ENCODE measurements at regions not wholly inside any gene's neighbourhood (a gene's known extent, or its start where the extent isn't known, plus 50 kb on each side); places are given as distances from the start of the nearest gene placed in this dataset.

DNA sequence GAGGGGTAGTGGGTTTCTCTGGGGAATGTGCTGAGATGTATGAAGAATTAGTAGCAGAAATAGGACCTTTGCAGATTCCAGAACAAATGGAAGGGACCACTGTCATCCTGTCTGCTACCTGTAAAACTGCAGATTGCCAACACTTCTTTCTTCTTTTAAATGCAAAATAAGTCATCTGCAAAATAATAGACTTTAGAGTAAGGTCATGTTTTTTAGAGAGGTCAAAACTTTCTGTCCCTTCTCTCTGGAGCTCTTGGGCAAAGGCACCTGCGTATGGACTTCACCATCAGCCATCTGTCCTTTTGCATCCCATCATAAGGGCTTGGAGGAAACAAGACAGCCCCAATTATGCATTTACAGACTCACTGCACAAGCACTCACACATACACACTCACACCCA, 121.1 kb upstream of the PPARGC1A start:
- no peaks in the 10 kb centered on the region for H3K9me2 ChIP-seq (replicated peaks; ENCODE audit: low read length)
- no peaks in the 10 kb centered on the region for H3K79me2 ChIP-seq (ENCODE audit: low read length)
- no peaks in the 10 kb centered on the region for H4K20me1 ChIP-seq (ENCODE audit: low read length)
- H3K9ac ChIP-seq (ENCODE audit: low read length): no peak overlapping the region
- H3K4me3 ChIP-seq (ENCODE audit: low read length): no peak overlapping the region
- H3K4me2 ChIP-seq (ENCODE audit: low read length): no peak overlapping the region
- no peaks in the 10 kb centered on the region for H3K4me1 ChIP-seq (ENCODE audit: insufficient read depth, low read length)
- intact Hi-C loops (cut with micrococcal nuclease): no loop called here
- CTCF ChIA-PET: no interaction called here
- no peaks in the 10 kb centered on the region for H3F3A ChIP-seq (ENCODE audit: low read length, unreplicated experiment)
- H2AFZ ChIP-seq (ENCODE audit: low read length): no peak overlapping the region
- DNase-seq (no peak), ATAC-seq (no peak)
- TF ChIP-seq EZH2 (IDR thresholded peaks at IDR 0.05; ENCODE audit: low read length, unreplicated experiment) (no peak), EZH2phosphoT487 (IDR thresholded peaks at IDR 0.05; ENCODE audit: borderline replicate concordance, low read length) (no peak)
- TF ChIP-seq, protein P1, sequence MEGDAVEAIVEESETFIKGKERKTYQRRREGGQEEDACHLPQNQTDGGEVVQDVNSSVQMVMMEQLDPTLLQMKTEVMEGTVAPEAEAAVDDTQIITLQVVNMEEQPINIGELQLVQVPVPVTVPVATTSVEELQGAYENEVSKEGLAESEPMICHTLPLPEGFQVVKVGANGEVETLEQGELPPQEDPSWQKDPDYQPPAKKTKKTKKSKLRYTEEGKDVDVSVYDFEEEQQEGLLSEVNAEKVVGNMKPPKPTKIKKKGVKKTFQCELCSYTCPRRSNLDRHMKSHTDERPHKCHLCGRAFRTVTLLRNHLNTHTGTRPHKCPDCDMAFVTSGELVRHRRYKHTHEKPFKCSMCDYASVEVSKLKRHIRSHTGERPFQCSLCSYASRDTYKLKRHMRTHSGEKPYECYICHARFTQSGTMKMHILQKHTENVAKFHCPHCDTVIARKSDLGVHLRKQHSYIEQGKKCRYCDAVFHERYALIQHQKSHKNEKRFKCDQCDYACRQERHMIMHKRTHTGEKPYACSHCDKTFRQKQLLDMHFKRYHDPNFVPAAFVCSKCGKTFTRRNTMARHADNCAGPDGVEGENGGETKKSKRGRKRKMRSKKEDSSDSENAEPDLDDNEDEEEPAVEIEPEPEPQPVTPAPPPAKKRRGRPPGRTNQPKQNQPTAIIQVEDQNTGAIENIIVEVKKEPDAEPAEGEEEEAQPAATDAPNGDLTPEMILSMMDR (conservative IDR thresholded peaks at IDR 0.05; ENCODE audit: low read depth, low read length): no peak
- POLR2A ChIA-PET (ENCODE audit: unreplicated experiment): no interaction called here
- no peaks in the 10 kb centered on the region for H3K36me3 ChIP-seq (ENCODE audit: low read depth, low read length)
- H3K9me3 ChIP-seq (ENCODE audit: low read length): no peaks in the 10 kb centered on the region
- H3K27ac ChIP-seq (ENCODE audit: low read length): no peak overlapping the region
- peaks cover 11% of the 10 kb centered on the region for H3K27me3 ChIP-seq (ENCODE audit: low read length)
- no TSS peak for BruUV-seq (replicated peaks)

DNA sequence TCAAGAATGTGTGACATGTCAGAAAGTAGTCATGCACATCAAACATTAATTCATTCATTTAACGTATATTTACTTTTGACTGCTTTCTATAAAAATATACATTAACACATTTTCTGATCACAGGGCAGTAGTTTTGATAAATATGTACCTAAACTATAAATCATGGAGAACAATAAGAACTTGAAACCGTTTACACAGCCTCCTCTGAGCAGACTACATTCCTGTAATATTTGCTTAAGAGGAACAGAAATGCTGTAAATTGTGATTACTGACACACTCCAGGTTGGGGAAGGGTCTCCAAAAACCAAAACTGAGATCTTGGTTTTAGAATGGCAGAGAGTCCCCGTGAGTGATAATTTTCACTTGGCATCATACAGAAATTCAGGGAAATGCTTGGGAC, 120.7 kb upstream of the PPARGC1A start:
- H3K27ac ChIP-seq (ENCODE audit: low read length): no peak overlapping the region
- H3K9me3 ChIP-seq (ENCODE audit: low read length): no peaks in the 10 kb centered on the region
- TF ChIP-seq EZH2phosphoT487 (IDR thresholded peaks at IDR 0.05; ENCODE audit: borderline replicate concordance, low read length) (no peak), EZH2 (IDR thresholded peaks at IDR 0.05; ENCODE audit: low read length, unreplicated experiment) (no peak)
- intact Hi-C loops (cut with micrococcal nuclease): no loop called here
- H4K20me1 ChIP-seq (ENCODE audit: low read length): no peaks in the 10 kb centered on the region
- H3K36me3 ChIP-seq (ENCODE audit: low read depth, low read length): no peaks in the 10 kb centered on the region
- POLR2A ChIA-PET (ENCODE audit: unreplicated experiment): no interaction called here
- no peaks in the 10 kb centered on the region for H3F3A ChIP-seq (ENCODE audit: low read length, unreplicated experiment)
- no peak overlapping the region for H2AFZ ChIP-seq (ENCODE audit: low read length)
- H3K79me2 ChIP-seq (ENCODE audit: low read length): no peaks in the 10 kb centered on the region
- no peaks in the 10 kb centered on the region for H3K9me2 ChIP-seq (replicated peaks; ENCODE audit: low read length)
- DNase-seq (no peak), ATAC-seq (no peak)
- no peaks in the 10 kb centered on the region for H3K4me1 ChIP-seq (ENCODE audit: insufficient read depth, low read length)
- H3K9ac ChIP-seq (ENCODE audit: low read length): no peak overlapping the region
- peaks cover 11% of the 10 kb centered on the region for H3K27me3 ChIP-seq (ENCODE audit: low read length)
- no TSS peak for BruUV-seq (replicated peaks)
- CTCF ChIA-PET: no interaction called here
- H3K4me2 ChIP-seq (ENCODE audit: low read length): no peak overlapping the region
- H3K4me3 ChIP-seq (ENCODE audit: low read length): no peak overlapping the region

DNA sequence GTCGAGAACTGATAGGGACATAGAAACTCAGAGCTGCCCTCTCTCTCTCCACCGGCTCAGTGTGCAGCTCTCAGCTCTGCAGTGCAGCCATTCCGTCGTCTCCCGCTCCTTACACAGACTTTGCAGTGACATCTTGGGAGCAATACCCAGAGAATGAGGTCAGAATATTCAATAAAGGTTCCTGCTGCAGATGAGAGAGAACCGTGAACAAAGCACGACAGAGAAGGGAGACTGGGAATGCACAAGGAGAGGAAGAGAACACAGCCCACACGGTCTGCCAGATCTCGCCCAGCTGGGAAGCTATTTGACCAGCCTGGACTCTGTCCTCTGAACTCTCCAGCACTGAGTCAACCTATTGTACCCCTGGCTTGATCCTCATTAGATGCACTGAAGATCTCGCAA, 118.0 kb upstream of the PPARGC1A start:
- intact Hi-C loops (cut with micrococcal nuclease): no loop called here
- ATAC-seq: no peak

More for the DNA sequence above, 118.0 kb upstream of the PPARGC1A start:
- Histone ChIP-seq H3K36me3 (ENCODE audit: low read depth, low read length) (no peaks in the 10 kb centered on the region), H3K9ac (ENCODE audit: low read length) (no peak overlapping the region), H3K27ac (ENCODE audit: low read length) (no peak overlapping the region), H3K4me1 (ENCODE audit: insufficient read depth, low read length) (no peaks in the 10 kb centered on the region), H3K79me2 (ENCODE audit: low read length) (no peaks in the 10 kb centered on the region), H3K27me3 (ENCODE audit: low read length) (peaks cover 11% of the 10 kb centered on the region), H3K9me3 (ENCODE audit: low read length) (no peaks in the 10 kb centered on the region), H4K20me1 (ENCODE audit: low read length) (no peaks in the 10 kb centered on the region), H2AFZ (ENCODE audit: low read length) (no peak overlapping the region), H3K9me2 (replicated peaks; ENCODE audit: low read length) (no peaks in the 10 kb centered on the region), H3K4me3 (ENCODE audit: low read length) (no peak overlapping the region), H3F3A (ENCODE audit: low read length, unreplicated experiment) (no peaks in the 10 kb centered on the region), H3K4me2 (ENCODE audit: low read length) (no peak overlapping the region)
- BruUV-seq (replicated peaks): no TSS peak
- no peak for DNase-seq
- TF ChIP-seq EZH2phosphoT487 (IDR thresholded peaks at IDR 0.05; ENCODE audit: borderline replicate concordance, low read length) (no peak), EZH2 (IDR thresholded peaks at IDR 0.05; ENCODE audit: low read length, unreplicated experiment) (no peak)
- TF ChIP-seq, protein P1 (conservative IDR thresholded peaks at IDR 0.05; ENCODE audit: low read depth, low read length): no peak
- POLR2A ChIA-PET (ENCODE audit: unreplicated experiment): no interaction called here
- CTCF ChIA-PET: no interaction called here
